Trophoblast cell (in vitro differentiated cells and primary cell): ENCODE measurements at regions not wholly inside any gene's neighbourhood (a gene's known extent, or its start where the extent isn't known, plus 50 kb on each side); places are given as distances from the start of the nearest gene placed in this dataset.

Source experiments
- DNase-seq, 2 donors: peaks; one replicate each; pipeline ENCODE4 v3.0.0-alpha.2; 2016
- H2AFZ ChIP-seq: 2 replicates; pipeline ENCODE4 v1.6.1; 2013; ENCODE audit warnings: low read length, moderate library complexity, mild to moderate bottlenecking; ENCODE audit not compliant: insufficient read depth, poor library complexity
- H2AK5ac ChIP-seq: 2 replicates; pipeline ENCODE4 v1.6.1; 2013; ENCODE audit warnings: mild to moderate bottlenecking, low read length
- H2BK120ac ChIP-seq: 2 replicates; pipeline ENCODE4 v1.6.1; 2013; ENCODE audit warnings: low read length, mild to moderate bottlenecking, moderate library complexity; ENCODE audit not compliant: insufficient read depth, poor library complexity
- H2BK12ac ChIP-seq: 2 replicates; pipeline ENCODE4 v1.6.1; 2013; ENCODE audit warnings: mild to moderate bottlenecking, low read length, moderate library complexity
- H2BK5ac ChIP-seq: 2 replicates; pipeline ENCODE4 v1.6.1; 2013; ENCODE audit warnings: low read length, low read depth, moderate library complexity, mild to moderate bottlenecking; ENCODE audit not compliant: poor library complexity
- H3K14ac ChIP-seq: 2 replicates; pipeline ENCODE4 v1.6.1; 2013; ENCODE audit warnings: mild to moderate bottlenecking, low read length
- H3K18ac ChIP-seq: 2 replicates; pipeline ENCODE4 v1.6.1; 2013; ENCODE audit warnings: mild to moderate bottlenecking, low read length
- H3K23ac ChIP-seq: 2 replicates; pipeline ENCODE4 v1.6.1; 2013; ENCODE audit warnings: low read length
- H3K27ac ChIP-seq: 2 replicates; pipeline ENCODE4 v1.5.1; 2013; ENCODE audit warnings: low read depth, mild to moderate bottlenecking, inconsistent platforms, low read length, moderate library complexity
- H3K27me3 ChIP-seq: 2 replicates; pipeline ENCODE4 v1.6.1; 2013; ENCODE audit warnings: inconsistent platforms, mild to moderate bottlenecking, low read length, moderate library complexity; ENCODE audit not compliant: insufficient read depth
- H3K36me3 ChIP-seq, 2 experiments: 1 replicate in 1 of 2; 2 replicates in 1 of 2; pipeline ENCODE4 v1.6.1; 2013; ENCODE audit warnings: low read length in 2 of 2, mild to moderate bottlenecking in 2 of 2, moderate library complexity in 1 of 2; ENCODE audit not compliant: insufficient read depth in 2 of 2, control insufficient read depth in 1 of 2
- H3K4ac ChIP-seq: 2 replicates; pipeline ENCODE4 v1.6.1; 2013; ENCODE audit warnings: low read depth, mild to moderate bottlenecking, low read length, moderate library complexity
- H3K4me1 ChIP-seq, 2 experiments: 1 replicate in 1 of 2; 2 replicates in 1 of 2; pipeline ENCODE4 v1.6.1; 2013; ENCODE audit warnings: low read length in 2 of 2, mild to moderate bottlenecking in 2 of 2, moderate library complexity in 1 of 2; ENCODE audit not compliant: insufficient read depth in 2 of 2, control insufficient read depth in 1 of 2
- H3K4me2 ChIP-seq: 2 replicates; pipeline ENCODE4 v1.6.1; 2013; ENCODE audit warnings: inconsistent platforms, mild to moderate bottlenecking, low read length, moderate library complexity
- H3K4me3 ChIP-seq: 2 replicates; pipeline ENCODE4 v1.5.1; 2013; ENCODE audit warnings: mild to moderate bottlenecking, low read depth, low read length, inconsistent platforms
- H3K79me1 ChIP-seq: one replicate; pipeline ENCODE4 v1.6.1; 2013; ENCODE audit warnings: low read length
- H3K79me2 ChIP-seq: 2 replicates; pipeline ENCODE4 v1.6.1; 2013; ENCODE audit warnings: low read length, mild to moderate bottlenecking; ENCODE audit not compliant: control insufficient read depth, insufficient read depth, poor library complexity
- H3K9ac ChIP-seq: 2 replicates; pipeline ENCODE4 v1.6.1; 2013; ENCODE audit warnings: mild to moderate bottlenecking, low read length
- H3K9me3 ChIP-seq: 2 replicates; pipeline ENCODE4 v1.6.1; 2013; ENCODE audit warnings: low read depth, mild to moderate bottlenecking, control low read depth, inconsistent platforms, low read length; ENCODE audit not compliant: insufficient read depth
- H4K12ac ChIP-seq: 2 replicates; pipeline ENCODE4 v1.6.1; 2013; ENCODE audit warnings: low read depth, mild to moderate bottlenecking, low read length, moderate library complexity
- H4K8ac ChIP-seq: 2 replicates; pipeline ENCODE4 v1.6.1; 2013; ENCODE audit warnings: low read depth, mild to moderate bottlenecking, low read length, moderate library complexity
- H4K91ac ChIP-seq: one replicate; pipeline ENCODE4 v1.6.1; 2013; ENCODE audit warnings: low read depth, mild to moderate bottlenecking, low read length, moderate library complexity
- WGBS: extraction: QIAGEN DNeasy Blood & Tissue Kit; methylation state at CpG from one replicate; pipeline ENCODE4 v1.1.7; 2013; ENCODE audit warnings: missing lambda C conversion rate; ENCODE audit not compliant: insufficient read length, insufficient coverage; ENCODE audit errors: extremely low coverage; 5-methylcytosine and 5-hydroxymethylcytosine counted together

DNA sequence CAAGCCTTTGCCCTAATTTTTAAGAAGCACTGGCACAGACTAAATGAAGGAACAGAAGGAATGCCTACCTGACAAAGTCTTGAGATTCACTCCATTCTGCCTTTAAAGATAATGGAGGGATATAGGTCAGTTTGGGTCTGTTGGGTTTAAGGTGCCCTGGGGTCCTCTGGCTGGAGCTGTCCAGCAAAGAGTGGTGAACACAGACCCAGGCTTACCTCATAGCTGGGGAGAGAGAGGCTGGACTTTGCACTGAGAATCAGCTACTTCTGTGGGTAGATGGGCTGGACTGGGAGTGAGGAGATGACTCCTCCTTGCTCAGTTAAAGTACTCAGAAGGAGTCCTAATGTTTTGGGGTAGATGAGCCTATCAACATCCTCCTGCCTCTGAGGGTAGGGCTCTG lies 64.4 kb upstream of the CXCR4 start:
- Histone ChIP-seq H3K27me3 (no peaks in the 10 kb centered on the region), H3K4me2 (no peak overlapping the region), H3K23ac (no peak overlapping the region), H4K91ac (no peak overlapping the region), H4K12ac (no peak overlapping the region), H3K79me2 (no peaks in the 10 kb centered on the region), H4K8ac (no peak overlapping the region), H3K27ac (no peak overlapping the region), H2AK5ac (no peak overlapping the region), H3K18ac (no peak overlapping the region), H2AFZ (no peak overlapping the region), H3K4ac (no peak overlapping the region), H3K79me1 (no peaks in the 10 kb centered on the region), H3K4me1 (peaks cover 0 to 2% of the 10 kb centered on the region in 2 experiments), H3K9ac (no peak overlapping the region), H3K9me3 (peaks cover 2% of the 10 kb centered on the region), H3K14ac (no peak overlapping the region), H2BK120ac (no peak overlapping the region), H3K4me3 (no peak overlapping the region), H2BK5ac (no peak overlapping the region), H2BK12ac (no peak overlapping the region), H3K36me3 (no peaks in the 10 kb centered on the region)
- no peak for DNase-seq

DNA sequence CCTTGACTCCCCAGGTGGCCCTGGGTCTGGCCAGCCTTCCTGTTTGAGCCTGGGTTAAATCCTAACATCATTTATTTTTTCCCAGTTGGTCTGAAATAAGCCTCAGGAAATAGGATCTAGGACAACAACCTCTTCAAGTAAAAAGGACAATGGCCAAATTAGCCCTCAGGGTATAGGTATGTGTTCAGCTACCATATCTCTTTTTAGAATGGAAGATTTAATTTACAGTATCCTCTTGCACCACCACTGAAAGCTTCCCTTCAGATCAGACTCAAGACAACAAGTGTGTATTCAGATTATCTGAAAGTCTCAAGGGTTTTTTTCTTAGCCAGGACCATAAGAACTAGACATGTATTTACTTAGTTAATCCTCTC lies 61.6 kb upstream of the CXCR4 start:
- Histone ChIP-seq H3K79me2 (no peaks in the 10 kb centered on the region), H2BK120ac (no peak overlapping the region), H3K4me2 (no peak overlapping the region), H4K12ac (no peak overlapping the region), H3K14ac (no peak overlapping the region), H3K23ac (no peak overlapping the region), H3K9ac (no peak overlapping the region), H3K36me3 (no peaks in the 10 kb centered on the region), H3K27ac (no peak overlapping the region), H3K79me1 (no peaks in the 10 kb centered on the region), H4K91ac (no peak overlapping the region), H3K4me3 (no peak overlapping the region), H2BK12ac (no peak overlapping the region), H3K4me1 (peaks cover 0 to 2% of the 10 kb centered on the region in 2 experiments), H2AK5ac (no peak overlapping the region), H3K4ac (no peak overlapping the region), H3K9me3 (no peaks in the 10 kb centered on the region), H3K18ac (no peak overlapping the region), H2BK5ac (no peak overlapping the region), H4K8ac (no peak overlapping the region), H3K27me3 (no peaks in the 10 kb centered on the region), H2AFZ (no peak overlapping the region)
- no peak for DNase-seq

- Histone ChIP-seq H2BK5ac (no peak overlapping the region), H2BK12ac (no peak overlapping the region), H3K27ac (no peak overlapping the region), H3K4me2 (no peak overlapping the region), H3K79me2 (no peaks in the 10 kb centered on the region), H4K8ac (no peak overlapping the region), H3K4me3 (no peak overlapping the region), H4K12ac (no peak overlapping the region), H2BK120ac (no peak overlapping the region), H3K27me3 (no peaks in the 10 kb centered on the region), H2AK5ac (no peak overlapping the region), H3K4me1 (peaks cover 0 to 2% of the 10 kb centered on the region in 2 experiments), H3K23ac (no peak overlapping the region), H3K18ac (no peak overlapping the region), H2AFZ (no peak overlapping the region), H4K91ac (no peak overlapping the region), H3K9ac (no peak overlapping the region), H3K79me1 (no peaks in the 10 kb centered on the region), H3K4ac (no peak overlapping the region), H3K36me3 (no peaks in the 10 kb centered on the region), H3K9me3 (no peaks in the 10 kb centered on the region), H3K14ac (no peak overlapping the region)
- WGBS = no CpG with 5 or more reads among the region's 3 CpGs
- no peak for DNase-seq
Measured at GRCh38 chr2:136178941-136179601, 61.1 kb upstream of the CXCR4 start.

DNA sequence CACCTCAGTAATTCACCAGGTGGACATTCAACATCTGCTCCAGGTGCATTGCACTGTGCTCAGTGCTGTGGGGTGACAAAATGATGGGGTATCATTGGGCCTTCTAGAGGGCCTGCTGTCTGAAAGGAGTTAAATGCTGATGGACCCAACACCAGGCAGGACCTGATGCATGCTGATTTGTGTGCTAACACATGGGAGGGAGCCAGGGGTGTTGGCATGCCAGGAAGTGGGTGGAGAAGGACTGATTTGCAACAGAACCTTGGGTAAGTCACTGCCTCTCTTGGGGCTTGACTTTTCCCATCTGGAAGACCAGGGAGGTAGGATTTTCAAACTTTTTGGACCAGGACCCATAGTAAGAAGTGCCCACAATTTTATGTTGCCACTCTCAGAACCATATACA lies 57.9 kb upstream of the CXCR4 start:
- H3K36me3 ChIP-seq = no peaks in the 10 kb centered on the region
- H3K9me3 ChIP-seq = no peaks in the 10 kb centered on the region
- no peak overlapping the region for H3K14ac ChIP-seq
- no peak overlapping the region for H3K18ac ChIP-seq
- no peak overlapping the region for H2BK5ac ChIP-seq
- H3K9ac ChIP-seq = no peak overlapping the region
- H2AK5ac ChIP-seq = no peak overlapping the region
- H2BK12ac ChIP-seq = no peak overlapping the region
- no peak for DNase-seq
- no peak overlapping the region for H2BK120ac ChIP-seq
- no peaks in the 10 kb centered on the region for H3K27me3 ChIP-seq
- H3K23ac ChIP-seq = no peak overlapping the region
- H3K4me2 ChIP-seq = no peak overlapping the region
- H3K4me1 ChIP-seq = peaks cover 0 to 2% of the 10 kb centered on the region in 2 experiments
- no peak overlapping the region for H3K4me3 ChIP-seq
- H3K27ac ChIP-seq = no peak overlapping the region
- no peaks in the 10 kb centered on the region for H3K79me1 ChIP-seq
- no peak overlapping the region for H4K12ac ChIP-seq
- H4K8ac ChIP-seq = no peak overlapping the region
- no peak overlapping the region for H2AFZ ChIP-seq
- H4K91ac ChIP-seq = no peak overlapping the region
- no peak overlapping the region for H3K4ac ChIP-seq
- H3K79me2 ChIP-seq = no peaks in the 10 kb centered on the region
